ENCODE measurements at regions not wholly inside any gene's neighbourhood (a gene's known extent, or its start where the extent isn't known, plus 50 kb on each side); places are given as distances from the start of the nearest gene placed in this dataset.

DNA sequence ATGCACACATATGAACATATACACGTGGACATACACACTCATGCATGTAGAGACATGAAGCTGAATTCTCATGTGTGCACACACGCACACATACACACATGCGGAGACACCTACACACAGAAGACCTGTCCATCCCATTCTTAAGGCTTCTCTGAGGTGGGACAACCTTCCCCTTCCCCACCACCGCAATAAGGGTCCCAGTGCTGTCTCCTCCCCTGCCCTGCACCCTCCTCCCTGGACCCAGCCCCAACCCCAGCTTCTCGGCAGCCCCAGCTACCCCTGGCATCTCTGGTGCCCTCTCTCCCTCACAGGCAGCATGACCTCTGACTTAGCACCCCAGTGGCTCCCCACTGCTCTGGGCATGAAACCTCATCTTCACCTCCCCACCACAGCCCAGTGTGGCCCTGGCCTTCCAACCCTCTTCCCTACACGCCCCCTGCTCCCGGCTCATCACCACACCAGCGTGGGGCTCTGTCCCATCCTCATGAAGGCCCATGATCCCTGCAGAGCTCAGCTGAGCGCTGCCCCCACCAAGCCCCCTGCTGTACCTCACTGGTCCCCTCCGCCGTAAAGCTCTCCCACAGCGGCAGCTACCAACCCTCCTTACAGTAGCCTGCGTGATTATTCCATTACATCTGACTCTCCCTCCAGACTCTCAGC is 204.1 kb upstream of the ZNF536 start:
- 91 to 93% methylated on average over 13 of the region's 13 CpGs for WGBS, 2 donors
- no peak for TF ChIP-seq POLR2A (IDR thresholded peaks at IDR 0.05)
- no peak for TF ChIP-seq CTCF (IDR thresholded peaks at IDR 0.05)
- H3K4me3 ChIP-seq (ENCODE audit: low read depth, poor library complexity, severe bottlenecking) = no peak overlapping the region
- DNase-seq (ENCODE audit: low spot score in 2 of 2) = no peak
- intact Hi-C loops (cut with DNase I; ENCODE audit: low total_unique reads) = no loop called here

DNA sequence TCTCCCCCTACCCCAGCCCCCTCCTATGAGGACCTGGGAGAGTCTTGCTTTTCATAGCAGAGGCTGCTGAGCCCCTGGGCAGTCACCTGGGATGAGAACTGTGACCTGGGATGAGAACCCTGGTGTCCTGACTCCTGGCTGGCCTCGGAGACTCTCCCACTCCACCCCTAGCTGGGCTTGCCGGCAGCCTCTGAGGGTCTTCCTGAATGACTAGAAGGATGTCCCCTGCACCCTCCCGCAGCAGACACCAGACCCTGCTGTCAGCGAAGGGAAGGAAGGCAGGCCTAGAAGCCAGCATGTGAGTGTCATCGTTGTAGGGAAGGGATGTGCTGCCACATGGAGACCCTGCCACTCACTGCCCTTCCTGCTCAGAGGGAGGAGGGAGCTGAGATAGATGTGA is 203.4 kb upstream of the ZNF536 start:
- TF ChIP-seq POLR2A (IDR thresholded peaks at IDR 0.05) (no peak), CTCF (IDR thresholded peaks at IDR 0.05) (no peak)
- H3K4me3 ChIP-seq (ENCODE audit: low read depth, poor library complexity, severe bottlenecking) = no peak overlapping the region
- 86 to 88% methylated on average over 5 of the region's 5 CpGs for WGBS, 2 donors
- intact Hi-C loops (cut with DNase I; ENCODE audit: low total_unique reads) = no loop called here
- DNase-seq (ENCODE audit: low spot score in 2 of 2) = no peak

DNA sequence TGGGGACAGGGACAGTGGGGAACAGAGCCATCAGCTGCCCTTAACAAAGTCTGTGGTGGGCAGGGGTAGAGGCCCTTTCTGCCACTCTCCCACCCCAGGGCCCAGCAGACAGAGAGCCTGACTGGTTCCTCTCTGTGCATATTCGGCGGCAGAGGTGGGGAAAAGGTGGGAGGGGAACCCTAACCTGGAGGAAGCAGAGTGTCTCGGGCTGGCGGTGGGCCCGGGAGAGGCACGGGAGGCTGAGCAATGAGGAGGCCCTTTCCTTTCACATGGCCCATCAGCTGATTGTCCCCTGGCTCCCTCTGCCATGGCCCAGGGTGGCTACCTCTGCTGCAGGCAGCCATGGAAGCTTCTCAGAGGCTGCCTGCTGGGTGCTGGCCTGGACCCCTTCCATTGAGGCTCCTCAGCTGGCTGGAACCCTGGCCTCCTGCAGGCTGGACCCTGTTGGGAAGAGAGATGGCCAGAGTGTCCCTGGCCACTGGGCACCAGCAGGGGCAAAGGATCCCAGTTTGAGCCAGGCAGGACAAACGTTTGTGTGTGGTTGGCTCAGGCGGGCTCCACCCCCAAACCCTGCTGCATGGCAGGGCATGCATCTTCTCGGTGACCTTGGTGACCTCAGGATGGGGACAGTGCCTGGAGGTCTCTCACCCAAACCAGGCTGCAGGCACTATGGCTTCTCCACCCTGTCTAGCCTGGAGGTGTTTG is 202.8 kb upstream of the ZNF536 start:
- no peak for DNase-seq (ENCODE audit: low spot score in 2 of 2)
- intact Hi-C loops (cut with DNase I; ENCODE audit: low total_unique reads) = no loop called here
- H3K4me3 ChIP-seq (ENCODE audit: low read depth, poor library complexity, severe bottlenecking) = no peak overlapping the region
- 72 to 78% methylated on average over 8 to 9 of the region's 9 CpGs for WGBS, 2 donors
- TF ChIP-seq CTCF (IDR thresholded peaks at IDR 0.05) = no peak
- no peak for TF ChIP-seq POLR2A (IDR thresholded peaks at IDR 0.05)

DNA sequence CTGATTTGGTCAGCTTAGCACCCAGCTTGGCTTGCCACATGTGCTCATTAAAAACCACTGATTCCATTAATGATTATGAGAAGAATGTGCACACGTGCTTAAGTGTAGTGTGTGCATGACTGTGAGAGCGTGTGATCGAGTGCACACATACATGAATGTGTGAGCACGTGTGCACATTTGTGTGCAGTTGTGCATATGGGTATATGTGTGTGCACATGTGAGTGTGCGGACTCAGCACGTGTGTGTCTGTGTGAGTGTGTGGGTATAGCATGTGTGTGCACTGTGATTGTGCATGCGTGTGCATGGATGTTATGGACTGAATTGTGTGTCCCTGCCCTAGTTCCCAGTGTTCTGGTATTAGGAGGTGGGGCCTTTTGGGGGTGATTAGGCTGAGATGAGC is 202.1 kb upstream of the ZNF536 start:
- no peak for TF ChIP-seq POLR2A (IDR thresholded peaks at IDR 0.05)
- no peak for TF ChIP-seq CTCF (IDR thresholded peaks at IDR 0.05)
- DNase-seq (ENCODE audit: low spot score in 2 of 2) = no peak
- 92 to 93% methylated on average over 7 of the region's 7 CpGs for WGBS, 2 donors
- intact Hi-C loops (cut with DNase I; ENCODE audit: low total_unique reads) = no loop called here
- H3K4me3 ChIP-seq (ENCODE audit: low read depth, poor library complexity, severe bottlenecking) = no peak overlapping the region

GRCh38 chr19:30170495-30171137 is 201.6 kb upstream of the ZNF536 start:
- H3K4me3 ChIP-seq (ENCODE audit: low read depth, poor library complexity, severe bottlenecking) = no peak overlapping the region
- DNase-seq (ENCODE audit: low spot score in 2 of 2) = no peak
- TF ChIP-seq CTCF (IDR thresholded peaks at IDR 0.05) (no peak), POLR2A (IDR thresholded peaks at IDR 0.05) (no peak)
- WGBS, 2 donors = 83 to 94% methylated on average over 8 of the region's 8 CpGs
- intact Hi-C loops (cut with DNase I; ENCODE audit: low total_unique reads) = no loop called here

Measured in lower leg skin (tissue), 4 donors.